Ovary (tissue), 3 donors: ENCODE measurements at regions not wholly inside any gene's neighbourhood (a gene's known extent, or its start where the extent isn't known, plus 50 kb on each side); places are given as distances from the start of the nearest gene placed in this dataset.
"Not testable (repeated sequence)": the region's sequence is repeated elsewhere in the genome, so short reads cannot be mapped to it uniquely, and the experiment has no call there.

ENCODE experiments used
- CTCF ChIP-seq, 3 donors: fragments of 450-650 bp in 2 of 3; fragments of 200-600 bp in 1 of 3; IDR thresholded peaks; one replicate each; pipeline versions ENCODE4 v1.5.1 to v1.8.0; 2016 to 2022; ENCODE audit warnings: antibody characterized with exemption in 3 of 3, mild to moderate bottlenecking in 1 of 3
- EP300 ChIP-seq: sonication (generic); formaldehyde crosslinking; IDR thresholded peaks from one replicate; pipeline ENCODE4 v1.6.1; 2017; ENCODE audit warnings: antibody characterized with exemption
- POLR2A ChIP-seq: fragments of 450-650 bp; IDR thresholded peaks from one replicate; pipeline ENCODE4 v1.6.1; 2017; ENCODE audit warnings: antibody characterized with exemption, mild to moderate bottlenecking, moderate library complexity
- donor health status: DM: no; HTN: no; CAD: no.

- not testable (repeated sequence) for TF ChIP-seq CTCF (IDR thresholded peaks at IDR 0.05); POLR2A; EP300
Observed at GRCh38 chrX:13375596-13375995, 55.7 kb upstream of the ATXN3L start.
